DND-41 (cell line): ENCODE measurements at regions not wholly inside any gene's neighbourhood (a gene's known extent, or its start where the extent isn't known, plus 50 kb on each side); places are given as distances from the start of the nearest gene placed in this dataset.

ENCODE experiments used
- EZH2 ChIP-seq: IDR thresholded peaks from 3 replicates; pipeline ENCODE4 v1.6.1; 2012; ENCODE audit warnings: borderline replicate concordance, low read depth, mild to moderate bottlenecking, moderate library complexity, low read length, inconsistent platforms; ENCODE audit not compliant: severe bottlenecking
- TF ChIP-seq, protein P1 (sequence below): IDR thresholded peaks from 2 replicates; pipeline ENCODE4 v1.5.1; 2012; ENCODE audit warnings: borderline replicate concordance, low read length, moderate library complexity, mild to moderate bottlenecking; ENCODE audit not compliant: poor library complexity, severe bottlenecking; ENCODE audit errors: extremely low read depth

- TF ChIP-seq, protein P1, sequence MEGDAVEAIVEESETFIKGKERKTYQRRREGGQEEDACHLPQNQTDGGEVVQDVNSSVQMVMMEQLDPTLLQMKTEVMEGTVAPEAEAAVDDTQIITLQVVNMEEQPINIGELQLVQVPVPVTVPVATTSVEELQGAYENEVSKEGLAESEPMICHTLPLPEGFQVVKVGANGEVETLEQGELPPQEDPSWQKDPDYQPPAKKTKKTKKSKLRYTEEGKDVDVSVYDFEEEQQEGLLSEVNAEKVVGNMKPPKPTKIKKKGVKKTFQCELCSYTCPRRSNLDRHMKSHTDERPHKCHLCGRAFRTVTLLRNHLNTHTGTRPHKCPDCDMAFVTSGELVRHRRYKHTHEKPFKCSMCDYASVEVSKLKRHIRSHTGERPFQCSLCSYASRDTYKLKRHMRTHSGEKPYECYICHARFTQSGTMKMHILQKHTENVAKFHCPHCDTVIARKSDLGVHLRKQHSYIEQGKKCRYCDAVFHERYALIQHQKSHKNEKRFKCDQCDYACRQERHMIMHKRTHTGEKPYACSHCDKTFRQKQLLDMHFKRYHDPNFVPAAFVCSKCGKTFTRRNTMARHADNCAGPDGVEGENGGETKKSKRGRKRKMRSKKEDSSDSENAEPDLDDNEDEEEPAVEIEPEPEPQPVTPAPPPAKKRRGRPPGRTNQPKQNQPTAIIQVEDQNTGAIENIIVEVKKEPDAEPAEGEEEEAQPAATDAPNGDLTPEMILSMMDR = no peak
- no peak for TF ChIP-seq EZH2
Observed at GRCh38 chr7:52061666-52062065, 745.1 kb upstream of the COBL start.
